GM12873 (cell line): ENCODE measurements at regions not wholly inside any gene's neighbourhood (a gene's known extent, or its start where the extent isn't known, plus 50 kb on each side); places are given as distances from the start of the nearest gene placed in this dataset.

ENCODE experiments used
- CTCF ChIP-seq: IDR thresholded peaks from 2 replicates; pipeline ENCODE4 v1.5.1; 2012; ENCODE audit warnings: low read depth, mild to moderate bottlenecking, moderate library complexity, low read length, control low read depth; ENCODE audit not compliant: insufficient read depth; ENCODE audit errors: missing control alignments

GRCh38 chr16:55089600-55089999, 158.9 kb downstream of the IRX5 start:
- no peak for TF ChIP-seq CTCF

- no peak for TF ChIP-seq CTCF
Observed at GRCh38 chr16:55091213-55091870, 160.7 kb downstream of the IRX5 start.

GRCh38 chr16:55091871-55092230, 161.2 kb downstream of the IRX5 start:
- TF ChIP-seq CTCF: no peak

- TF ChIP-seq CTCF: no peak
Observed at GRCh38 chr16:55100100-55100499, 169.4 kb downstream of the IRX5 start.

GRCh38 chr16:55101026-55101425, 170.4 kb downstream of the IRX5 start:
- TF ChIP-seq CTCF: no peak

- TF ChIP-seq CTCF: no peak
Observed at GRCh38 chr16:55102077-55102476, 171.4 kb downstream of the IRX5 start.

GRCh38 chr16:55102531-55102930, 171.9 kb downstream of the IRX5 start:
- TF ChIP-seq CTCF: no peak

GRCh38 chr16:55107851-55108250, 177.2 kb downstream of the IRX5 start:
- TF ChIP-seq CTCF: no peak
